ENCODE measurements at regions not wholly inside any gene's neighbourhood (a gene's known extent, or its start where the extent isn't known, plus 50 kb on each side); places are given as distances from the start of the nearest gene placed in this dataset.
A peak's percentile ranks its signal among the peaks of the same experiment; 100 is the strongest.

DNA sequence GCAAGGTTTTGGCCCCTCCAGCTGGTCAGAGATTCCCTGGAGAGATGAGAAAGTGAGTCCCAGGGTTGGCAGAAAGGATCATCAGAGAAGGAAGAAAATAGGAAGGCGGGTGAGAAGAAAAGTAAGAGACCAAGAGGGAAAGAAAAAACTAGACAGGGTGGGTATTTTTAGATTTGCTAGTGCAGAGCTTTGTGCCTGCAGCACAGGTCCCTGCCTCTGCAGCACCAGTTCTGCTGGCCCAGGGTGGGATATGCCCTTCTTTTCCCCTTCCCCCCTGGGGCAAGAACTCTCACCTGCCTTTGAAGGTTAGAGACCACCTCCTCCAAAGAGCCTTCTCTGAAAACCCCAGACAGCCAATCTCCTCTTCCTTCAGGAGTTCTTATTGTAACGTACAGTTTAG is 90.3 kb upstream of the EGFLAM start:
- Histone ChIP-seq H3K4me3 (no peak overlapping the region), H3K4me1 (ENCODE audit: control insufficient read depth in 5 of 5, insufficient read depth in 5 of 5, low read length in 5 of 5) (no peaks in the 10 kb centered on the region), H3K9me3 (ENCODE audit: control insufficient read depth in 4 of 4, insufficient read depth in 3 of 4, low read length in 3 of 4) (no peaks in the 10 kb centered on the region), H3K9ac (ENCODE audit: insufficient read depth in 1 of 2, low read length in 2 of 2) (no peak overlapping the region), H3K27me3 (ENCODE audit: control insufficient read depth in 3 of 3, insufficient read depth in 3 of 3, low read length in 2 of 3) (peaks cover 0 to 2% (median 0%) of the 10 kb centered on the region in 3 donors), H3K27ac (ENCODE audit: low read depth in 1 of 2, low read length in 1 of 2) (no peak overlapping the region), H3K36me3 (ENCODE audit: control insufficient read depth in 4 of 4, insufficient read depth in 4 of 4, low read length in 4 of 4) (no peaks in the 10 kb centered on the region)
- TF ChIP-seq, protein P1, sequence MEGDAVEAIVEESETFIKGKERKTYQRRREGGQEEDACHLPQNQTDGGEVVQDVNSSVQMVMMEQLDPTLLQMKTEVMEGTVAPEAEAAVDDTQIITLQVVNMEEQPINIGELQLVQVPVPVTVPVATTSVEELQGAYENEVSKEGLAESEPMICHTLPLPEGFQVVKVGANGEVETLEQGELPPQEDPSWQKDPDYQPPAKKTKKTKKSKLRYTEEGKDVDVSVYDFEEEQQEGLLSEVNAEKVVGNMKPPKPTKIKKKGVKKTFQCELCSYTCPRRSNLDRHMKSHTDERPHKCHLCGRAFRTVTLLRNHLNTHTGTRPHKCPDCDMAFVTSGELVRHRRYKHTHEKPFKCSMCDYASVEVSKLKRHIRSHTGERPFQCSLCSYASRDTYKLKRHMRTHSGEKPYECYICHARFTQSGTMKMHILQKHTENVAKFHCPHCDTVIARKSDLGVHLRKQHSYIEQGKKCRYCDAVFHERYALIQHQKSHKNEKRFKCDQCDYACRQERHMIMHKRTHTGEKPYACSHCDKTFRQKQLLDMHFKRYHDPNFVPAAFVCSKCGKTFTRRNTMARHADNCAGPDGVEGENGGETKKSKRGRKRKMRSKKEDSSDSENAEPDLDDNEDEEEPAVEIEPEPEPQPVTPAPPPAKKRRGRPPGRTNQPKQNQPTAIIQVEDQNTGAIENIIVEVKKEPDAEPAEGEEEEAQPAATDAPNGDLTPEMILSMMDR (IDR thresholded peaks at IDR 0.05; ENCODE audit: control extremely low read depth, extremely low read depth): no peak
- no peak for DNase-seq
- no peak for ATAC-seq (ENCODE audit: insufficient read depth, low FRiP score)
- WGBS, 2 donors: 49 to 57% methylated on average over 2 of the region's 2 CpGs

DNA sequence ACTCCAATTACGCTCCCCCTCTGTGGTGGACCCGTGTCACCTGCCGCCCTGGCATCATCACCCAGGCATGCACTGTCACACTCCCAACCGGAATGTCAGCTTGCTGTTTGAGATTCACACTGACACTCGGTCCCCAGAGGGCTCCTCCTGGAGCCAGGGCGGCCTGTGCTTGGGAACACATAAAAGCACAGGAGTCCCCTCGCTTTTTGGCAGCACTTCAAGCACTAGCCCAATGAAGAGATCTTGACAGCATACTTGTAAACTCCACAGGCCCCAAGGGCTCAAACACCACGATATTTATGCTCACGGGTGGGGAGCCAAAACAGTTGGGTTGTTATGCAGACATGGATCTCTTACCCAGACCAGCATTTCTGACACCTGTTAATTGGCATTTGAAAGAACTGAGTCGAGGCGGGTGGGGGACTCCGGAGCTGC is 90.8 kb upstream of the EGFLAM start:
- H3K4me3 ChIP-seq: no peak overlapping the region
- DNase-seq: peak; percentile 7 to 57 (median 37)
- H3K27me3 ChIP-seq (ENCODE audit: control insufficient read depth in 3 of 3, insufficient read depth in 3 of 3, low read length in 2 of 3): peaks cover 0 to 2% (median 0%) of the 10 kb centered on the region in 3 donors
- no peaks in the 10 kb centered on the region for H3K4me1 ChIP-seq (ENCODE audit: control insufficient read depth in 5 of 5, insufficient read depth in 5 of 5, low read length in 5 of 5)
- H3K36me3 ChIP-seq (ENCODE audit: control insufficient read depth in 4 of 4, insufficient read depth in 4 of 4, low read length in 4 of 4): no peaks in the 10 kb centered on the region
- 33 to 42% methylated on average over 12 of the region's 12 CpGs for WGBS, 2 donors
- no peaks in the 10 kb centered on the region for H3K9me3 ChIP-seq (ENCODE audit: control insufficient read depth in 4 of 4, insufficient read depth in 3 of 4, low read length in 3 of 4)
- no peak for ATAC-seq (ENCODE audit: insufficient read depth, low FRiP score)
- no peak overlapping the region for H3K27ac ChIP-seq (ENCODE audit: low read depth in 1 of 2, low read length in 1 of 2)
- TF ChIP-seq, protein P1 (IDR thresholded peaks at IDR 0.05; ENCODE audit: control extremely low read depth, extremely low read depth): no peak
- H3K9ac ChIP-seq (ENCODE audit: insufficient read depth in 1 of 2, low read length in 2 of 2): no peak overlapping the region

DNA sequence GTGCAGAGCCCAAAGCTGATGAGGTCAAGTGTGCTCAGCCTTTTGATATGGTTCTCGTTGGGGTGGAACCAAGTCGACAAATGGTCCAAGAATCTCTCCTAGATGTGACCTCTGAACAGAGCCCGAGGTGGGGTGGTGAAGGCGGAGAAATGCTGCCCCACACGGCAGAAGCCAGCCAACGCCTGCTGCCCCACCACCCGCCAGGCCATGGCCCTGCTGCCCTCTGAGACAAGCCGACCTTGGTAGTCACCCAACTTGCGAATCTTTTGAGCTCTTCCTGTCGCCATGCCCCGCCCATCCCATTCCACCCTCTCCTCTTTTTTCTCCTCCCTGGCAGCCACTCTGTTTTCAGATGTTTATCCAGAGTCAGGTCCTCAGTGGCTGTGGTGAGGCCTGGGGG is 91.5 kb upstream of the EGFLAM start:
- TF ChIP-seq, protein P1 (IDR thresholded peaks at IDR 0.05; ENCODE audit: control extremely low read depth, extremely low read depth): no peak
- Histone ChIP-seq H3K27me3 (ENCODE audit: control insufficient read depth in 3 of 3, insufficient read depth in 3 of 3, low read length in 2 of 3) (peaks cover 0 to 2% (median 0%) of the 10 kb centered on the region in 3 donors), H3K4me1 (ENCODE audit: control insufficient read depth in 5 of 5, insufficient read depth in 5 of 5, low read length in 5 of 5) (no peaks in the 10 kb centered on the region), H3K9me3 (ENCODE audit: control insufficient read depth in 4 of 4, insufficient read depth in 3 of 4, low read length in 3 of 4) (no peaks in the 10 kb centered on the region), H3K4me3 (no peak overlapping the region), H3K36me3 (ENCODE audit: control insufficient read depth in 4 of 4, insufficient read depth in 4 of 4, low read length in 4 of 4) (no peaks in the 10 kb centered on the region), H3K27ac (ENCODE audit: low read depth in 1 of 2, low read length in 1 of 2) (no peak overlapping the region), H3K9ac (ENCODE audit: insufficient read depth in 1 of 2, low read length in 2 of 2) (no peak overlapping the region)
- ATAC-seq (ENCODE audit: insufficient read depth, low FRiP score) (no peak), DNase-seq (no peak)
- 81 to 90% methylated on average over 11 of the region's 11 CpGs for WGBS, 2 donors

DNA sequence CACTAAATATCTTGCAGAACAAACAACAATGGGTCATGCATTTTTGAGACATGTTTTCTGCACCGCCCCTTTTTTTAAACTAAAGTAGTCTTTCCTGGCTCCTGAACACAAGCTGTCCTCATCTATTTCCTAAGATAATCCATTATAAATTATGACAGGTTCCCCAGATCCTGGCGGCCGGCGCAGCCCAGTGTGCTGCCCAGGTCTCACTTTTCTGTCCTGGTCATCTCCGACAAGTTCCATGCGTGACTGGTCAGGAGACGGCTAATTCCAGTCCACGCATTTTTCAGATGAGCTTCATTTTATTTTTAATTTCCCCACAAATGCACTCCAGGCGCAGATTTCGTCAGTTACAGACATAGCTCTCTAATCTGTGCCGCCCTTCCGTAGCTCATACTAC is 92.9 kb upstream of the EGFLAM start:
- TF ChIP-seq, protein P1 (IDR thresholded peaks at IDR 0.05; ENCODE audit: control extremely low read depth, extremely low read depth): no peak
- Histone ChIP-seq H3K4me1 (ENCODE audit: control insufficient read depth in 5 of 5, insufficient read depth in 5 of 5, low read length in 5 of 5) (no peaks in the 10 kb centered on the region), H3K36me3 (ENCODE audit: control insufficient read depth in 4 of 4, insufficient read depth in 4 of 4, low read length in 4 of 4) (no peaks in the 10 kb centered on the region), H3K9ac (ENCODE audit: insufficient read depth in 1 of 2, low read length in 2 of 2) (no peak overlapping the region), H3K27me3 (ENCODE audit: control insufficient read depth in 3 of 3, insufficient read depth in 3 of 3, low read length in 2 of 3) (peaks cover 0 to 2% (median 0%) of the 10 kb centered on the region in 3 donors), H3K4me3 (no peak overlapping the region), H3K27ac (ENCODE audit: low read depth in 1 of 2, low read length in 1 of 2) (no peak overlapping the region), H3K9me3 (ENCODE audit: control insufficient read depth in 4 of 4, insufficient read depth in 3 of 4, low read length in 3 of 4) (no peaks in the 10 kb centered on the region)
- no peak for ATAC-seq (ENCODE audit: insufficient read depth, low FRiP score)
- DNase-seq: no peak
- 90 to 91% methylated on average over 12 of the region's 12 CpGs for WGBS, 2 donors
